ENCODE measurements at regions not wholly inside any gene's neighbourhood (a gene's known extent, or its start where the extent isn't known, plus 50 kb on each side); places are given as distances from the start of the nearest gene placed in this dataset.

- Histone ChIP-seq H3K27me3 (ENCODE audit: insufficient read depth, low read depth, low read length) (no peaks in the 10 kb centered on the region), H3F3A (ENCODE audit: insufficient read depth, low read length, poor library complexity, severe bottlenecking) (no peaks in the 10 kb centered on the region), H3K4me3 (ENCODE audit: low read length) (no peak overlapping the region), H3K36me3 (ENCODE audit: insufficient read depth, low read length) (no peaks in the 10 kb centered on the region), H3K79me2 (replicated peaks; ENCODE audit: insufficient read depth, low read length) (no peaks in the 10 kb centered on the region), H3K27ac (ENCODE audit: low read length) (no peak overlapping the region), H3K9me2 (ENCODE audit: insufficient read depth, low read length) (no peaks in the 10 kb centered on the region), H4K20me1 (ENCODE audit: insufficient read depth) (no peaks in the 10 kb centered on the region), H3K4me2 (ENCODE audit: low read length) (no peak overlapping the region), H3K9ac (ENCODE audit: low read length) (no peak overlapping the region), H3K9me3 (ENCODE audit: low read length) (no peaks in the 10 kb centered on the region), H2AFZ (ENCODE audit: low read depth, low read length) (no peak overlapping the region)
- TF ChIP-seq POLR2AphosphoS5 (IDR thresholded peaks at IDR 0.05) (no peak), MXI1 (conservative IDR thresholded peaks at IDR 0.05; ENCODE audit: poor library complexity, severe bottlenecking) (no peak)
These were observed 1138.6 kb upstream of the SORCS1 start for GRCh38 chr10:108303149-108303548.

DNA sequence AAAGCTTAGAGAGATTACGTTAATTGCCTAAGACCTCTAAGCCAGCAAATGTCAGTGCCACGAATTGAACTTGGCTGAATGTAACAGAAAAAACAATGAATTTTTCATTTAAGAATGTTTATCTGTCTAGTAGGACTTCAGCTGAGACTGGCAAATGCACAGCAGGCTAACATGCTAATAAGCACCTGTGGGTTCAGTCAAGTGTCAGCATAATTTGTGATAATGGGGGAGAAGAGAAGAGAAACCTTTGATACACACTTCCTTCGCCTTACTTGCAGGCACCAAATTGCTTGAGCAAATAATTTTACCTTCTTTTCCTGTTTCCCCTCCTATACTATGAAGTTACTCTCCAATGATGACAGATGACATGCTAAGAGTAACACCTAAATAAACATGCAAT, 1136.5 kb upstream of the SORCS1 start:
- H2AFZ ChIP-seq (ENCODE audit: low read depth, low read length) = no peak overlapping the region
- H3K4me2 ChIP-seq (ENCODE audit: low read length) = peak overlapping the region; percentile 46
- no peaks in the 10 kb centered on the region for H3K27me3 ChIP-seq (ENCODE audit: insufficient read depth, low read depth, low read length)
- peak overlapping the region; percentile 9 for H3K27ac ChIP-seq (ENCODE audit: low read length)
- no peak overlapping the region for H3K9ac ChIP-seq (ENCODE audit: low read length)
- H3F3A ChIP-seq (ENCODE audit: insufficient read depth, low read length, poor library complexity, severe bottlenecking) = no peaks in the 10 kb centered on the region
- no peak for TF ChIP-seq EZH2 (IDR thresholded peaks at IDR 0.05; ENCODE audit: borderline replicate concordance, insufficient read depth, low read length, poor library complexity, severe bottlenecking)
- TF ChIP-seq POLR2AphosphoS5 (IDR thresholded peaks at IDR 0.05) = peak; percentile 58
- peak; percentile 62 for TF ChIP-seq EP300 (conservative IDR thresholded peaks at IDR 0.05; ENCODE audit: poor library complexity, severe bottlenecking)
- no peaks in the 10 kb centered on the region for H3K9me3 ChIP-seq (ENCODE audit: low read length)
- no peaks in the 10 kb centered on the region for H3K9me2 ChIP-seq (ENCODE audit: insufficient read depth, low read length)
- H3K36me3 ChIP-seq (ENCODE audit: insufficient read depth, low read length) = no peaks in the 10 kb centered on the region
- H3K4me3 ChIP-seq (ENCODE audit: low read length) = no peak overlapping the region
- H4K20me1 ChIP-seq (ENCODE audit: insufficient read depth) = no peaks in the 10 kb centered on the region
- H3K79me2 ChIP-seq (replicated peaks; ENCODE audit: insufficient read depth, low read length) = no peaks in the 10 kb centered on the region

DNA sequence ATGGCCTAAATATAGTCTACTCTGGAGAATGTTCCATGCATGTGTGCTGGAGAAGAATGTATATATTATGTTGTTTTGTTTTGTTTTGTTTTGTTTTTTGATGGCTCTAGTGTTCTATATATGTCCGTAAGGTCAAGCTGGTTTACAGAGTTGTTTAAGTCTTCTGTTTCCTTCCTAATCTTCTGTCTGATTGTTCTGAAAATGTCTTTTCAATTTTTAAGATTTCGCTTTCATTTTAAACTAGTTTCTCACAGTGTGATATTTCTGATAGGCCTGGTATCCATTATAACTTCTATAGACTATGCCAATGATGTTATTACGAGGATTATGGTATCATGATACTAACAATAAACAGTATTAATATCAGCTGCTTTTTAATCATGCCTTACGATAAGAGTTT, 1126.3 kb upstream of the SORCS1 start:
- Histone ChIP-seq H3K4me2 (ENCODE audit: low read length) (no peak overlapping the region), H3K4me3 (ENCODE audit: low read length) (no peak overlapping the region), H3K9ac (ENCODE audit: low read length) (no peak overlapping the region)

More for the DNA sequence above, 1126.3 kb upstream of the SORCS1 start:
- no peaks in the 10 kb centered on the region for H3K79me2 ChIP-seq (replicated peaks; ENCODE audit: insufficient read depth, low read length)
- no peak overlapping the region for H2AFZ ChIP-seq (ENCODE audit: low read depth, low read length)
- H3K27me3 ChIP-seq (ENCODE audit: insufficient read depth, low read depth, low read length) = no peaks in the 10 kb centered on the region
- H3K9me3 ChIP-seq (ENCODE audit: low read length) = no peaks in the 10 kb centered on the region
- TF ChIP-seq EZH2 (IDR thresholded peaks at IDR 0.05; ENCODE audit: borderline replicate concordance, insufficient read depth, low read length, poor library complexity, severe bottlenecking) (no peak), MXI1 (conservative IDR thresholded peaks at IDR 0.05; ENCODE audit: poor library complexity, severe bottlenecking) (no peak), SMC3 (conservative IDR thresholded peaks at IDR 0.05; ENCODE audit: poor library complexity) (no peak), RAD21 (conservative IDR thresholded peaks at IDR 0.05) (no peak), POLR2AphosphoS5 (IDR thresholded peaks at IDR 0.05) (no peak), EP300 (conservative IDR thresholded peaks at IDR 0.05; ENCODE audit: poor library complexity, severe bottlenecking) (no peak), TAF1 (IDR thresholded peaks at IDR 0.05; ENCODE audit: low read depth) (no peak)
- TF ChIP-seq, protein P1, sequence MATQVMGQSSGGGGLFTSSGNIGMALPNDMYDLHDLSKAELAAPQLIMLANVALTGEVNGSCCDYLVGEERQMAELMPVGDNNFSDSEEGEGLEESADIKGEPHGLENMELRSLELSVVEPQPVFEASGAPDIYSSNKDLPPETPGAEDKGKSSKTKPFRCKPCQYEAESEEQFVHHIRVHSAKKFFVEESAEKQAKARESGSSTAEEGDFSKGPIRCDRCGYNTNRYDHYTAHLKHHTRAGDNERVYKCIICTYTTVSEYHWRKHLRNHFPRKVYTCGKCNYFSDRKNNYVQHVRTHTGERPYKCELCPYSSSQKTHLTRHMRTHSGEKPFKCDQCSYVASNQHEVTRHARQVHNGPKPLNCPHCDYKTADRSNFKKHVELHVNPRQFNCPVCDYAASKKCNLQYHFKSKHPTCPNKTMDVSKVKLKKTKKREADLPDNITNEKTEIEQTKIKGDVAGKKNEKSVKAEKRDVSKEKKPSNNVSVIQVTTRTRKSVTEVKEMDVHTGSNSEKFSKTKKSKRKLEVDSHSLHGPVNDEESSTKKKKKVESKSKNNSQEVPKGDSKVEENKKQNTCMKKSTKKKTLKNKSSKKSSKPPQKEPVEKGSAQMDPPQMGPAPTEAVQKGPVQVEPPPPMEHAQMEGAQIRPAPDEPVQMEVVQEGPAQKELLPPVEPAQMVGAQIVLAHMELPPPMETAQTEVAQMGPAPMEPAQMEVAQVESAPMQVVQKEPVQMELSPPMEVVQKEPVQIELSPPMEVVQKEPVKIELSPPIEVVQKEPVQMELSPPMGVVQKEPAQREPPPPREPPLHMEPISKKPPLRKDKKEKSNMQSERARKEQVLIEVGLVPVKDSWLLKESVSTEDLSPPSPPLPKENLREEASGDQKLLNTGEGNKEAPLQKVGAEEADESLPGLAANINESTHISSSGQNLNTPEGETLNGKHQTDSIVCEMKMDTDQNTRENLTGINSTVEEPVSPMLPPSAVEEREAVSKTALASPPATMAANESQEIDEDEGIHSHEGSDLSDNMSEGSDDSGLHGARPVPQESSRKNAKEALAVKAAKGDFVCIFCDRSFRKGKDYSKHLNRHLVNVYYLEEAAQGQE (IDR thresholded peaks at IDR 0.05; ENCODE audit: borderline replicate concordance) = no peak
- TF ChIP-seq, protein P2, sequence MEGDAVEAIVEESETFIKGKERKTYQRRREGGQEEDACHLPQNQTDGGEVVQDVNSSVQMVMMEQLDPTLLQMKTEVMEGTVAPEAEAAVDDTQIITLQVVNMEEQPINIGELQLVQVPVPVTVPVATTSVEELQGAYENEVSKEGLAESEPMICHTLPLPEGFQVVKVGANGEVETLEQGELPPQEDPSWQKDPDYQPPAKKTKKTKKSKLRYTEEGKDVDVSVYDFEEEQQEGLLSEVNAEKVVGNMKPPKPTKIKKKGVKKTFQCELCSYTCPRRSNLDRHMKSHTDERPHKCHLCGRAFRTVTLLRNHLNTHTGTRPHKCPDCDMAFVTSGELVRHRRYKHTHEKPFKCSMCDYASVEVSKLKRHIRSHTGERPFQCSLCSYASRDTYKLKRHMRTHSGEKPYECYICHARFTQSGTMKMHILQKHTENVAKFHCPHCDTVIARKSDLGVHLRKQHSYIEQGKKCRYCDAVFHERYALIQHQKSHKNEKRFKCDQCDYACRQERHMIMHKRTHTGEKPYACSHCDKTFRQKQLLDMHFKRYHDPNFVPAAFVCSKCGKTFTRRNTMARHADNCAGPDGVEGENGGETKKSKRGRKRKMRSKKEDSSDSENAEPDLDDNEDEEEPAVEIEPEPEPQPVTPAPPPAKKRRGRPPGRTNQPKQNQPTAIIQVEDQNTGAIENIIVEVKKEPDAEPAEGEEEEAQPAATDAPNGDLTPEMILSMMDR (IDR thresholded peaks at IDR 0.05; ENCODE audit: poor library complexity, severe bottlenecking) = no peak
- no peaks in the 10 kb centered on the region for H3K9me2 ChIP-seq (ENCODE audit: insufficient read depth, low read length)
- H3F3A ChIP-seq (ENCODE audit: insufficient read depth, low read length, poor library complexity, severe bottlenecking) = no peaks in the 10 kb centered on the region
- no peak overlapping the region for H3K27ac ChIP-seq (ENCODE audit: low read length)
- H4K20me1 ChIP-seq (ENCODE audit: insufficient read depth) = no peaks in the 10 kb centered on the region
- no peaks in the 10 kb centered on the region for H3K36me3 ChIP-seq (ENCODE audit: insufficient read depth, low read length)
